HG03135 (cell line): ENCODE measurements at regions not wholly inside any gene's neighbourhood (a gene's known extent, or its start where the extent isn't known, plus 50 kb on each side); places are given as distances from the start of the nearest gene placed in this dataset.
"Not testable (repeated sequence)": the region's sequence is repeated elsewhere in the genome, so short reads cannot be mapped to it uniquely, and the experiment has no call there.

Experiments used
- ATAC-seq: cut with Tn5 transposase; IDR thresholded peaks from one replicate; pipeline ENCODE4 v1.9.1; 2021; ENCODE audit warnings: mild to moderate bottlenecking, moderate library complexity; ENCODE audit not compliant: unreplicated experiment

DNA sequence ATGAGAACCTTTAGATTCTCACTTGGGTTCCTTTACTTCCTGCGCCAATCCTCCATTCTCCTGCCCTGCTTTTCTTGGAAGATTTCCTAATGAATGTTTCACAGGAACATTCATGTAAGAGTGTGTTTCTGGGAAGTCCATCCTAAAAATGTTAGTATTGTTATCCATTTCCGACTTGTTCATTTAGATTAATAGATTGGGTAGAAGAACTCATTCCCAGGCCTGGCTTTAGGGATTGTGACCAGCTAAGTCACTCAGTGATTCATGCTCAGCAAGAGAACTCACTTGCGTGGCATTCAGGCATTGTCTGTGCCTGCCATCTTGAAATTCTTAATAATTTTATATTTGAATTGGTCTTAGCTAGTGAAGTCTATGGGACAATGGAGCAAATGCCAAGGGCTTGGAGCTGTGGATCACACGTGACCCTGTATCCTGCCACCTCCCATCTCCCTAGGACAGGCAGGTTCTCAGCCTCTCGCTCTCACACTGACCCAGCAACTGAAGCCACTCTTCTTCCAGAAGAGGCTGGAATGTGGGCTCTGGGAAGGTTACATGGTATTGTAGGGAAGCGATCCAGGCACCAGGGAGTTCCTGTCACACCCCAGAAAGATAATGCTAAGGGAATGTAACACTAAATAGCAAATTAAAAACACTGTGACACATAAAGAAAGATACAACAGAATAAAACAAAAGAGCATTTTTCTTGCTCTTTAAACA, 562.1 kb downstream of the TMA16 start:
- ATAC-seq, result no peak

- no peak for ATAC-seq
Measured at GRCh38 chr4:164058776-164059445, 564.4 kb downstream of the TMA16 start.

DNA sequence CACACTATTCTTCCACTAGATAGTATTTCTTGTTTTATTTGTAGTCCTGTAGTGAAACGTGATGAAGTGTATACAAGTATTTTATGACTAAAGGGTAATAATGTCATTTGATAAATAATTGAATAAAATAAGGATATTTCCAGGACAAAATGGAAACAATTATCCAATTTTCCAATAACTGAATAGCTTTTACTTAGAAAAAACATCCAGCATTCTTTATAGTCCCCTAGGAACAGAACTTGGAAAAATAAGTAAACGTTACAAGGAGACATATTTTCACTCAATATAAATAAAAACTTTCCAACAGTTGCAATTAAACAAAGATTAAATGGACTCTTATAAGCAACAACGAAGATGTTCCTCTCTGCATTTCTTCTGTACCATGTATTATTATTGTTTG, 566.0 kb downstream of the TMA16 start:
- no peak for ATAC-seq

DNA sequence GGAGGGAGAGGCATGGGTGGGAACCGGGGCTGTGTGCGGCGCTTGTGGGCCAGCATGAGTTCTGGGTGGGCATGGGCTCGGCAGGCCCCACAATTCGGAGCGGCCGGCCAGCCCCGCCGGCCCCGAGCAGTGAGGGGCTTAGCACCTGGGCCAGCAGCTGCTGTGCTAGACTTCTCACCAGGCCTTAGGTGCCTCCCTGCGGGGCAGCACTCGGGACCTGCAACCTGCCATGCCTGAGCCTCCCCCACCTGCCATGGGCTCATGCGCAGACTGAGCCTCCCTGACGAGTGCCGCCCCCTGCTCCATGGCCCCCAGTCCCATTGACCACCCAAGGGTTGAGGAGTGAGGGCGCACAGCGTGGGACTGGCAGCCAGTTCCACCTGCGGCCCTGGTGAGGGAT, 573.9 kb downstream of the TMA16 start:
- ATAC-seq, result no peak

GRCh38 chr4:164070625-164071024, 576.1 kb downstream of the TMA16 start:
- no peak for ATAC-seq

- no peak for ATAC-seq
Measured at GRCh38 chr4:164081371-164081770, 586.9 kb downstream of the TMA16 start.

GRCh38 chr4:164081801-164082200, 587.3 kb downstream of the TMA16 start:
- ATAC-seq, result no peak

DNA sequence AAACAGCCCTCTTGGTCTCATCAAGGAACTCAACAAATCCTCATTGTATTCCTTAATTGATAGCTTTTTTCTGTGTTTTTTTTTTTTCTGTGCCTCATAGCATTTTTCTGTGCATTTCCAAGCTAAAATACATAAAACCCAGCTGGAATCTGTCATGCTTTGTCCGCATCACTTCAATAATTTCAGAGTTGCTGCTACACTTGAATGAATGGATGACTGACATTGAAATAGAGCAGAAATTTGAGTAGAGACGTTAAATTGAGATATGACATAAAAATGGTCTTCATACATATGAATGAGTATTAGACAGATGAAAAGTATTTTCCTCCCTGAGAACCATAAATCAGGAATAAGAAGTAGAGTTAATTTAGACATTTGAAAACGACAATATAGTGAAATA, 593.2 kb downstream of the TMA16 start:
- ATAC-seq, result no peak

DNA sequence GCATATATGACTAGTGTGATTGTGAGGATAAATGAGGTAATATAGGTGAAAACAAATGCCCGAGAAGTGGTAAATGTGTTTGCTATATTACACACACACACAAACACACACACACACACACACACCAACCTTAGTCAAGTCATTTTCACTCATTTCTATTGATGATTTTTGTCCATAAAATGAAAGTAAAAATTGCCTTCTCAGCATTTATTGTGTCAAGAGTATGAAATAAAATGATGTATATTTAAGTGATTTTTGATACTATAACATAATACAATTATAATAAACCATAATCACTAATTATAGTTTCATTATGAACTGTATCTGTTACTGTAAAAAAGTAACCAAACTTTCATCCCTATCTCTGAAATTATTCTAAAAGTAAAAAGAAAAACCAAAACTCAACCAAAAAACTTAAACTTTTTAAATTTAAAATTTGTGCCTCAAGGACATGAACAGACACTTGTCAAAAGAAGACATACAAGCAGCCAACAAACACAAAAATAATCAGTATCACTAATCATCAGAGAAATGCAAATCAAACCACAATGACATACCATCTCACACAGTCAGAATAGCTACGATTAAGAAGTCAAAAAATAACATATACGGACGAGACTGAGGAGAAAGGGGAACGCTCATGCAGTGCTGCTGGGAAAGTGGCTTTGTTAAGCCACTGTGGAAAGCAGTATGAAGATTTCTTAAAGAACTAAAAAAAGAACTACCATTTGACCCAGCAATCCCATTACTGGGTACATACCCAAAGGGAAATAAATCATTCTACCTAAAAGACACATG, 601.0 kb downstream of the TMA16 start:
- no peak for ATAC-seq

- no peak for ATAC-seq
Measured at GRCh38 chr4:164096766-164097518, 602.5 kb downstream of the TMA16 start.

GRCh38 chr4:164100741-164101365, 606.4 kb downstream of the TMA16 start:
- ATAC-seq, result not testable (repeated sequence)

DNA sequence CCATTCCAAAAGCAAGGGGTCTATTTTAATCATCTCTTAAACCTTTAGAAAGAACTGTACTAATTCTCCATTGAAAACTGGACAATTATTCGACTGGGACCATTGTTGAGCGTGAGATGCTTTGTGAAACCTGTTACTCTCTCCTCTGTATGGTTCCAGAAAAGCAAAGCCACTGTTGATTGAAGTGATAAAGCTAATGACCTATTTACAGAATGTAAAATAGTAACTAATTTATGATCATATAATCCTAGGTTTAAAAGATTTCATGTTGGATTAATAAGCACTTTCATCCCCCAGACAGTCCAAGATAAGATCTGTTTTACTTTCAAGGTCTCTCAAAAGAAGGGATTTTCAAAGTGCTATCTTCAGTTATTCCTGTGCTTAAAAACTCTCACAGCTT, 614.5 kb downstream of the TMA16 start:
- no peak for ATAC-seq

DNA sequence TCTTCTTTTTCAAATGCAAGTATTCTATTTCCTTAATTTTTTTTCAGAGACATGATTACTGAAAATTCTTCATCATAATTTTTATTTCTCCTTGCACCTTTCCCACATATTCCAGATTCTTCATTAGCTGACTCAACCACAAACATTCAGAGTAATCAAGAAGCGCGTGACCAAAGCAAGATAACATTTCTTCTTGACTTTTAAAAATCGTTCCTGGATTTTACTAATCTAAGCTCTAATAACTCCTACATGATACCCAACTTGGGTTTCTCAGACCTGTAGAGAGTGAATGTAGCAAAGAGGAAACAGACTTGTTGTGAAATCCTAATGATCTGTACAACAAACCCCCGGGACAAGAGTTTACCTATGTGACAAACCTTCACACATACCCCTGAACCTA, 615.0 kb downstream of the TMA16 start:
- ATAC-seq, result no peak

- ATAC-seq, result no peak
Measured at GRCh38 chr4:164115236-164115635, 620.7 kb downstream of the TMA16 start.

GRCh38 chr4:164116286-164116685, 621.8 kb downstream of the TMA16 start:
- ATAC-seq, result no peak

GRCh38 chr4:164134388-164134787, 619.5 kb upstream of the SMIM31 start:
- no peak for ATAC-seq

GRCh38 chr4:164136180-164136616, 617.7 kb upstream of the SMIM31 start:
- ATAC-seq, result no peak

DNA sequence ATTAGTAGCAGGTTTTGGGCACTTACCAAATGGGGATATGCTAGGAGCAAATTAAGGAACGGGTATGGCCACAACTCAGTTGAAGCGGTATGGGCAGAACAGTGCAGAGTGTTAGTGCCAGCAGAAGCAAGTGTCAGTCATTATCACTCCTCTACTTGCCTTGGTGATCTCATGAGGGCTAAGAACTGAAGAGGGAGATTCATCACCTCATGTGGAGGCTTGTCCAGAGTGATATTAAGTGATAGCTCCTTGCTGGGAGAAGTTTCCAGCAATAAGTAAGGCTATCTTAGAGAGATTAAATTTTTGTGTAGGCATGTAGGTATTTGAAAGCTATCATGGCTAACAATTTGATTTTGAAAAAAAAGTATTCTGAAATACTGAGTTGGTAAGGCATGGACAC, 615.4 kb upstream of the SMIM31 start:
- ATAC-seq, result no peak

GRCh38 chr4:164139291-164139690, 614.6 kb upstream of the SMIM31 start:
- no peak for ATAC-seq

GRCh38 chr4:164141755-164142375, 612.1 kb upstream of the SMIM31 start:
- ATAC-seq, result not testable (repeated sequence)
